GM23338 (cell line): ENCODE measurements at regions not wholly inside any gene's neighbourhood (a gene's known extent, or its start where the extent isn't known, plus 50 kb on each side); places are given as distances from the start of the nearest gene placed in this dataset.

Source experiments
- CTCF ChIP-seq, 2 experiments: fragments of 200-600 bp in 1 of 2; sonication (generic) in 1 of 2; conservative IDR thresholded peaks; 2 replicates each; pipeline versions ENCODE4 v1.5.1 to v1.6.1; 2016 to 2017; ENCODE audit warnings: antibody characterized with exemption in 2 of 2, low read depth in 2 of 2, mild to moderate bottlenecking in 2 of 2, moderate library complexity in 1 of 2
- ETS1 ChIP-seq: IDR thresholded peaks from 2 replicates; pipeline ENCODE4 v1.6.1; 2016; ENCODE audit warnings: antibody characterized with exemption
- EZH2 ChIP-seq: fragments of 200-600 bp; sonication (generic); IDR thresholded peaks from one replicate; pipeline ENCODE4 v1.8.0; 2017; ENCODE audit warnings: antibody characterized with exemption, mild to moderate bottlenecking, low read depth; ENCODE audit not compliant: unreplicated experiment
- POLR2AphosphoS5 ChIP-seq: IDR thresholded peaks from 2 replicates; pipeline ENCODE4 v1.6.1; 2016; ENCODE audit warnings: antibody characterized with exemption, low read depth
- REST ChIP-seq: IDR thresholded peaks from one replicate; pipeline ENCODE4 v1.6.1; 2018; ENCODE audit warnings: antibody characterized with exemption; ENCODE audit not compliant: unreplicated experiment

GRCh38 chr4:189073739-189074138, 866.9 kb upstream of the FRG1 start:
- no peak for TF ChIP-seq CTCF (conservative IDR thresholded peaks at IDR 0.05; ENCODE audit: low read depth in 2 of 2)
- no peak for TF ChIP-seq POLR2AphosphoS5
- TF ChIP-seq EZH2 = no peak
- no peak for TF ChIP-seq REST
- TF ChIP-seq ETS1 = no peak
